Stomach (tissue), 8 donors: ENCODE measurements at regions not wholly inside any gene's neighbourhood (a gene's known extent, or its start where the extent isn't known, plus 50 kb on each side); places are given as distances from the start of the nearest gene placed in this dataset.
A peak's percentile ranks its signal among the peaks of the same experiment; 100 is the strongest.

Experiments
- DNase-seq, 2 donors: peaks; one replicate each; pipeline versions ENCODE4 v3.0.0 to v3.0.0-alpha.2; 2013 to 2019
- H3K27ac ChIP-seq, 5 donors: fragments of 200-600 bp in 4 of 5; sonication (generic) in 4 of 5; one replicate each; pipeline ENCODE4 v1.5.1; 2013 to 2019; ENCODE audit warnings: mild to moderate bottlenecking in 1 of 5, moderate library complexity in 1 of 5
- H3K27me3 ChIP-seq, 3 donors: fragments of 200-600 bp; sonication (generic); one replicate each; pipeline ENCODE4 v1.5.1; 2017 to 2019; ENCODE audit warnings: mixed run types in 1 of 3
- H3K36me3 ChIP-seq, 4 donors: fragments of 200-600 bp; sonication (generic); 1 replicate in 3 of 4; 2 replicates in 1 of 4; pipeline ENCODE4 v1.5.1; 2016 to 2019
- H3K4me1 ChIP-seq, 4 donors: fragments of 200-600 bp; sonication (generic); one replicate each; pipeline ENCODE4 v1.5.1; 2016 to 2019
- H3K4me3 ChIP-seq, 4 donors: fragments of 200-600 bp; sonication (generic) in 3 of 4; one replicate each; pipeline ENCODE4 v1.5.1; 2016 to 2019; ENCODE audit warnings: mild to moderate bottlenecking in 1 of 4
- H3K9me3 ChIP-seq, 4 donors: fragments of 200-600 bp; sonication (generic); one replicate each; pipeline ENCODE4 v1.5.1; 2016 to 2019
- EP300 ChIP-seq: sonication (generic); formaldehyde crosslinking; IDR thresholded peaks from one replicate; pipeline ENCODE4 v1.6.1; 2017; ENCODE audit warnings: antibody characterized with exemption
- POLR2A ChIP-seq, 4 donors: fragments of 450-650 bp; IDR thresholded peaks; one replicate each; pipeline ENCODE4 v1.6.1; 2016; ENCODE audit warnings: antibody characterized with exemption in 4 of 4, control low read depth in 2 of 4, mild to moderate bottlenecking in 1 of 4, moderate library complexity in 1 of 4
- POLR2AphosphoS5 ChIP-seq, 3 donors: sonication (generic); formaldehyde crosslinking; IDR thresholded peaks; one replicate each; pipeline ENCODE4 v1.6.1; 2016; ENCODE audit warnings: antibody characterized with exemption in 3 of 3
- WGBS, 5 donors: extraction: QIAGEN DNeasy Blood & Tissue Kit in 3 of 5; methylation state at CpG; one replicate each; pipeline versions ENCODE4 v1.1.5 to v1.1.7; 2013 to 2018; 5-methylcytosine and 5-hydroxymethylcytosine counted together
- intact Hi-C: fragments of 100-400 bp; cut with DNase I; formaldehyde crosslinking; loops from one replicate; pipeline ENCODE4 v1.15.1; 2023; ENCODE audit warnings: low total_unique reads
- TF ChIP-seq, protein P1 (sequence below), 7 experiments: fragments of 450-650 bp in 4 of 7; fragments of 200-600 bp in 3 of 7; sonication (generic) in 3 of 7; IDR thresholded peaks; one replicate each; pipeline ENCODE4 v1.5.1; 2016 to 2019; ENCODE audit warnings: antibody characterized with exemption in 7 of 7, control low read depth in 2 of 7, mild to moderate bottlenecking in 1 of 7
- donor health status: healthy with polysubstance abuse.
- donor health status: Bipolar disorder and iron deficiency.
- donor health status: healthy.

DNA sequence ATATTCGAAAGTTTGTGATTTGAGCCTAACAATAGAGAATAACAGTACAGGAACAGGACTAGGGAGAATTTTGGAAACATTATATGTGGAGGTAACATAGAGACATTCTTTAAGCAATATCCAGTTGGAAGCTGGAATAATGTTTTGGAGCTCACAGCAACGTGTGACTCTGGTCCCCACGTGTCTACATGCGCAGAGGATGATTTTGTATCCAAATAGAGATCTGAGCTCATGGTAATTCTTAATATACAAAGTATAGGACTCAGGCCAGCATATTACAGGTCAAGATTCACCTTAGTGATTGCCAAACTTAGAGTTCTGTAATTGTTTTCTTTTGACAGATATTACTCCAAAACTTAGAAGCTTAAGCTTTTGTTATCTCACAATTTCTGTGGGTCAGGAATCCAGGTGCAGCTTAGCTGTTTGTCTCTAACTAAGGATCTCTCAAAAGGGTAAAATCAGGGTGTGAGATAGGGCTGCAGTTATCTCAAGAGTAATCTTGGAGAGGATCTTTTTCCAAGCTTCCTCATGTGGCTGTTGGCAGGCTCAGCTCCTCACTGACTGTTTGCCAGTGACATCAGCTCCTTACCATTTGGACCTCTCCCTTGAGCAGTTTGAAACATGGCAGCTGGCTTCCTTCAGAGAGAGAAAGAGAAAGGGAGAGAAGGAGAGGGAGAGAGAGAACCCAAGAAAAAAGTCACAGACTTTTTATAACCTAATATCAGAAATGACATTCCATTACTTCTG, 272.0 kb upstream of the ZNF462 start:
- intact Hi-C loops: no loop called here
- 76 to 88% (median 82%) methylated on average over 4 of the region's 4 CpGs for WGBS, 5 donors
- no peaks in the 10 kb centered on the region for H3K27me3 ChIP-seq
- no peaks in the 10 kb centered on the region for H3K4me1 ChIP-seq
- no peaks in the 10 kb centered on the region for H3K9me3 ChIP-seq
- no peaks in the 10 kb centered on the region for H3K36me3 ChIP-seq
- peak in 1 of 2 donors; percentile 23 for DNase-seq
- H3K27ac ChIP-seq: no peak overlapping the region
- TF ChIP-seq POLR2A (IDR thresholded peaks at IDR 0.05) (no peak), POLR2AphosphoS5 (IDR thresholded peaks at IDR 0.05) (no peak), EP300 (no peak)
- TF ChIP-seq, protein P1, sequence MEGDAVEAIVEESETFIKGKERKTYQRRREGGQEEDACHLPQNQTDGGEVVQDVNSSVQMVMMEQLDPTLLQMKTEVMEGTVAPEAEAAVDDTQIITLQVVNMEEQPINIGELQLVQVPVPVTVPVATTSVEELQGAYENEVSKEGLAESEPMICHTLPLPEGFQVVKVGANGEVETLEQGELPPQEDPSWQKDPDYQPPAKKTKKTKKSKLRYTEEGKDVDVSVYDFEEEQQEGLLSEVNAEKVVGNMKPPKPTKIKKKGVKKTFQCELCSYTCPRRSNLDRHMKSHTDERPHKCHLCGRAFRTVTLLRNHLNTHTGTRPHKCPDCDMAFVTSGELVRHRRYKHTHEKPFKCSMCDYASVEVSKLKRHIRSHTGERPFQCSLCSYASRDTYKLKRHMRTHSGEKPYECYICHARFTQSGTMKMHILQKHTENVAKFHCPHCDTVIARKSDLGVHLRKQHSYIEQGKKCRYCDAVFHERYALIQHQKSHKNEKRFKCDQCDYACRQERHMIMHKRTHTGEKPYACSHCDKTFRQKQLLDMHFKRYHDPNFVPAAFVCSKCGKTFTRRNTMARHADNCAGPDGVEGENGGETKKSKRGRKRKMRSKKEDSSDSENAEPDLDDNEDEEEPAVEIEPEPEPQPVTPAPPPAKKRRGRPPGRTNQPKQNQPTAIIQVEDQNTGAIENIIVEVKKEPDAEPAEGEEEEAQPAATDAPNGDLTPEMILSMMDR (IDR thresholded peaks at IDR 0.05): no peak
- no peak overlapping the region for H3K4me3 ChIP-seq

DNA sequence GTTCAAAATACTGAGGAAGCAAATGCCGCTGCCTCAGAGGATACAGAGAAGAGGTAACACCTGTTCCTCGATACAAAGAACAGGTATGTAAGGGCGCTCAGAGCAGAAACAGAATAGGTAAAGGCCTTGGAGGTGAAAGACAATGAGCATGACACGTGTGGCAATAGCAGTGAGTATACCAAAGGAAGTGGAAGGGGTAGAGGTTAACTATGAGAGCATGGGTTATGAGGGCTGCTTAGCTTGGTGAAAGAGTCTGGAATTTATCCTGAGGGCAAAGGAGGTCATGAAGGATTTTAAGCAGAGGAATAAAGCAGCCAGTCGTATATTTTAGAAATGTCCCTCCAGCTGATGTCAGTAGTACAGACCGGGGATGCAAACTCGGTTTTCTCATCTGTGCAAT, 269.8 kb upstream of the ZNF462 start:
- H3K27ac ChIP-seq: no peak overlapping the region
- 75 to 84% (median 81%) methylated on average over 7 of the region's 7 CpGs for WGBS, 5 donors
- no peak overlapping the region for H3K4me3 ChIP-seq
- DNase-seq: no peak
- no peaks in the 10 kb centered on the region for H3K36me3 ChIP-seq
- H3K9me3 ChIP-seq: no peaks in the 10 kb centered on the region
- H3K27me3 ChIP-seq: no peaks in the 10 kb centered on the region
- no peak for TF ChIP-seq POLR2A (IDR thresholded peaks at IDR 0.05)
- TF ChIP-seq POLR2AphosphoS5 (IDR thresholded peaks at IDR 0.05): no peak
- TF ChIP-seq EP300: no peak
- TF ChIP-seq, protein P1 (IDR thresholded peaks at IDR 0.05): no peak
- no peaks in the 10 kb centered on the region for H3K4me1 ChIP-seq
- intact Hi-C loops: no loop called here

DNA sequence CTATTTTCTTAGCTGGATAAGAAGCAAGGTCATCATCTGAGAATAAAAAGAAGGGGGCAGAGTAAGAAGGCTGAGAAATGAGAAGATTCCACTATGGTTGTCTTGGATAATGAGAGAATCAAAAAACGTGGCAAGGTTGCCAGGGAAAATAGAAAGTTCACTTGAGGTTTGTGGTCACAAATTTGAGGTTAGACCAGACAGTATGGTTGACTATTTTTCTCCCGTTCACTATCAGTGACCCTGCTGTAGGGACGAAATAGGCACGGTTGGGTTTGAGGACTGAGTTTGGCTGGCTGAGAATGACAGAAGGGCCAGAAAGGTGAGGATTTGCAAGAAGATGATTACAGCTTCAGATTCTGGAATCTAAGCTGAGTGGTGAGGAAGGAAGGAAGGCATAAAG, 266.0 kb upstream of the ZNF462 start:
- Histone ChIP-seq H3K4me3 (no peak overlapping the region), H3K36me3 (no peaks in the 10 kb centered on the region), H3K4me1 (no peaks in the 10 kb centered on the region), H3K27me3 (no peaks in the 10 kb centered on the region), H3K9me3 (no peaks in the 10 kb centered on the region), H3K27ac (no peak overlapping the region)
- no peak for TF ChIP-seq POLR2A (IDR thresholded peaks at IDR 0.05)
- TF ChIP-seq POLR2AphosphoS5 (IDR thresholded peaks at IDR 0.05): no peak
- no peak for TF ChIP-seq EP300
- TF ChIP-seq, protein P1 (IDR thresholded peaks at IDR 0.05): no peak
- WGBS, 5 donors: 39 to 67% (median 65%) methylated on average over 4 of the region's 4 CpGs
- DNase-seq: no peak
- intact Hi-C loops: no loop called here

DNA sequence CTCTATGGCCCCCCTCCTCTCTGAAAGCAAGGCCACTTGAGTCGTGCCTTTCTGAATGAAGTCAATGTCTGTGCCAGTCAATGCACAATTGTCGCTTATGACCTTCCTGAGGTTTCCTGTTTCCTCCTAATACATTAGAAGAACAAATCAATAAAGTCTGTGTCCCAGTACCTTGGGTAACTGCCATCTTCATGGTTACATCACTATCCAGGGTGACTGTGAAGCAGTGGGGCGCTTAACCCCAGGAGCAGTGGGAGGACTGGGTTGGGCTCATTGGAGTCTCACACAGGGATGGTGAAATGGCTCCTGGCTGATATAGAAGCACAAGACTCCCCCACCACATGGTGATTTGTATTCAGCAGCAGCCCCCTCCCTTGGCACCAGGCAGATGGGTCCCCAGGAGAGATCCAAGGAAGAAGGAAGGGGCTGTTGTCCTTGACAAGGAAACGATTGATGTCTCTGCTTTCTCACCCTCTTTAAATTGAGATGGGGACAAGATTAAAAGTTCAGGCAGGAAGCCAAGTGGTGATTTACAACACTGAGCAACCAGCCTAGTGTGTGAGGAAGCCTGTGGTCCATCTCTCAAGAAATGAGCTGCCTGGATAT, 261.9 kb upstream of the ZNF462 start:
- no peak overlapping the region for H3K27ac ChIP-seq
- intact Hi-C loops: no loop called here
- no peak overlapping the region for H3K4me3 ChIP-seq
- DNase-seq: no peak
- H3K36me3 ChIP-seq: no peaks in the 10 kb centered on the region
- H3K9me3 ChIP-seq: peaks cover 0 to 8% (median 4%) of the 10 kb centered on the region in 4 donors
- H3K27me3 ChIP-seq: no peaks in the 10 kb centered on the region
- TF ChIP-seq, protein P1 (IDR thresholded peaks at IDR 0.05): no peak
- no peak for TF ChIP-seq POLR2A (IDR thresholded peaks at IDR 0.05)
- no peak for TF ChIP-seq POLR2AphosphoS5 (IDR thresholded peaks at IDR 0.05)
- TF ChIP-seq EP300: no peak
- WGBS, 5 donors: 69 to 80% (median 78%) methylated on average over 3 to 4 of the region's 4 CpGs
- no peaks in the 10 kb centered on the region for H3K4me1 ChIP-seq
